ENCODE measurements at regions not wholly inside any gene's neighbourhood (a gene's known extent, or its start where the extent isn't known, plus 50 kb on each side); places are given as distances from the start of the nearest gene placed in this dataset.
"Not testable (repeated sequence)": the region's sequence is repeated elsewhere in the genome, so short reads cannot be mapped to it uniquely, and the experiment has no call there.

DNA sequence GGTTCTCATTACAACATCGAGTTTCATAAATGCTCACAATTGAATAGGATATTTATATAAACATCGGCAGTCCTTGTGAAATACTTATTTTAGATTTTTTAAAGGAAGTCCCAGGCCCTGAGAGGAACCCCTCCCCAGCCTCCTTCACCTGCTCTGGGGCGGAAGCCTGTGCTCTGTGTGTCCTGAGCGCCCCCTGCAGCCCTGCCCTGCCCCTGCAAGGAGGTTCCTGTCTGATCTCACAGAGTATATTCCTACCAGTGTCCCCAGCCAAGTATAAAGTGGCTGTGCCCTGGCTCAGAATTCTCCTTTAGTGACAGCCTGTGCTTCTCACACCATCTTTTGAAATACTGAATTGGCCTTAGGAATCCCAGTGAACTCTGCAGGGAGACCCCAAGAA lies 659.5 kb downstream of the TMEM121 start:
- intact Hi-C loops (cut with micrococcal nuclease), result no loop called here
- Mint-ChIP-seq H3K4me3 (no peak overlapping the region), H3K9me3 (no peaks in the 10 kb centered on the region), H3K4me1 (ENCODE audit: low read depth) (peaks cover 19% of the 10 kb centered on the region), H3K27me3 (peaks cover 2% of the 10 kb centered on the region), H3K36me3 (ENCODE audit: low read depth) (no peaks in the 10 kb centered on the region), H3K27ac (no peak overlapping the region)
- CTCF ChIA-PET, result interaction anchor here (0.7 to 1.5 kb wide), 4 partner anchors 15 to 48 kb away, joined by 3 read pairs; no protein-coding TSS in a partner anchor
- TF ChIP-seq, protein P1, sequence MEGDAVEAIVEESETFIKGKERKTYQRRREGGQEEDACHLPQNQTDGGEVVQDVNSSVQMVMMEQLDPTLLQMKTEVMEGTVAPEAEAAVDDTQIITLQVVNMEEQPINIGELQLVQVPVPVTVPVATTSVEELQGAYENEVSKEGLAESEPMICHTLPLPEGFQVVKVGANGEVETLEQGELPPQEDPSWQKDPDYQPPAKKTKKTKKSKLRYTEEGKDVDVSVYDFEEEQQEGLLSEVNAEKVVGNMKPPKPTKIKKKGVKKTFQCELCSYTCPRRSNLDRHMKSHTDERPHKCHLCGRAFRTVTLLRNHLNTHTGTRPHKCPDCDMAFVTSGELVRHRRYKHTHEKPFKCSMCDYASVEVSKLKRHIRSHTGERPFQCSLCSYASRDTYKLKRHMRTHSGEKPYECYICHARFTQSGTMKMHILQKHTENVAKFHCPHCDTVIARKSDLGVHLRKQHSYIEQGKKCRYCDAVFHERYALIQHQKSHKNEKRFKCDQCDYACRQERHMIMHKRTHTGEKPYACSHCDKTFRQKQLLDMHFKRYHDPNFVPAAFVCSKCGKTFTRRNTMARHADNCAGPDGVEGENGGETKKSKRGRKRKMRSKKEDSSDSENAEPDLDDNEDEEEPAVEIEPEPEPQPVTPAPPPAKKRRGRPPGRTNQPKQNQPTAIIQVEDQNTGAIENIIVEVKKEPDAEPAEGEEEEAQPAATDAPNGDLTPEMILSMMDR (IDR thresholded peaks at IDR 0.05), result peak; percentile 56
- ATAC-seq (peak; percentile 85), DNase-seq (peak; percentile 76)
- POLR2A ChIA-PET, result no interaction called here

DNA sequence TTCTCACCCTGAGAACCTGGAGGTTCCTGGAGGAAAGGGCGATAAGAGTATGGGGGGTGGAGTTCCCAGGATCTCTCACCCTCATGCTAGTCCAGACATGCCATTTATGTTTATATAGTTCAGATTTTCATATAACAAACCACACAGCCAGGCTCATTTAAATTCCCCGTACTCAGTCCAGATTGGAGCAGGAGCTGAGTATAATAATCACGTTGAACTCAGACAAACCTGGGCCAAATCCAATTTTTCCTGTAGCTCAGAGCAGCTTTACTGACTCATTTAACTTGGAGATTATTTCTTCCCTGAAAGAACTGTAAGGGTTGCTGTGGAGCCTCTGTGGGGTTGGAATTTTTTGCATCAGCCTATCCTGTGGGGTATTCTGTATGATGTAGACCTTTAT lies 660.8 kb downstream of the TMEM121 start:
- Mint-ChIP-seq H3K27ac (no peak overlapping the region), H3K27me3 (peaks cover 2% of the 10 kb centered on the region), H3K9me3 (no peaks in the 10 kb centered on the region), H3K4me3 (no peak overlapping the region), H3K4me1 (ENCODE audit: low read depth) (peaks cover 19% of the 10 kb centered on the region), H3K36me3 (ENCODE audit: low read depth) (no peaks in the 10 kb centered on the region)
- ChIA-PET CTCF (interaction anchor here (1.4 kb wide), 1 partner anchor 282 kb away, joined by 4 read pairs; no protein-coding TSS in a partner anchor), POLR2A (no interaction called here)
- ATAC-seq (no peak), DNase-seq (no peak)
- TF ChIP-seq, protein P1 (IDR thresholded peaks at IDR 0.05), result no peak
- intact Hi-C loops (cut with micrococcal nuclease), result no loop called here

DNA sequence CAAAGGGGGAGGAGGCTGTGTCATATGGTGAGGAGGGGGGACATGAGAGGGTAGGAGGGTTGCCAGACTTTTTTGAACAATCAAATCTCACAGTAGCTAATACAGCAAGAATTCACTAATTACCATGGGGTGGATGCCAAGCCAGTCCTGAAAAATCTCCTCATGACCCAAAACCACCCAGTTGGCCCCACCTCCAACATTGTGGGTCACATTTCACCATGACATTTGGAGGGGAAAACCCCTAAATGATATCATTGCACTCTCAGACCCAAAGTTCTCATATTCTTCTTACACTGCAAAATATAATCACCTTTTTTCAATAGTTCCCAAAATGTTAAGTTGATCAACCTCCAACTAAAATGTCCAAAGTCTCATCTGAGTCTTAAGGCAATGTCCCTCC lies 666.3 kb downstream of the TMEM121 start:
- intact Hi-C loops (cut with micrococcal nuclease); POLR2A ChIA-PET; CTCF ChIA-PET; H3K36me3 Mint-ChIP-seq (ENCODE audit: low read depth); H3K27me3 Mint-ChIP-seq; H3K9me3 Mint-ChIP-seq; H3K27ac Mint-ChIP-seq; H3K4me3 Mint-ChIP-seq: not testable (repeated sequence)
- ATAC-seq (peak; percentile 78), DNase-seq (peak; percentile 65)
- peaks cover 13% of the 10 kb centered on the region for H3K4me1 Mint-ChIP-seq (ENCODE audit: low read depth)

DNA sequence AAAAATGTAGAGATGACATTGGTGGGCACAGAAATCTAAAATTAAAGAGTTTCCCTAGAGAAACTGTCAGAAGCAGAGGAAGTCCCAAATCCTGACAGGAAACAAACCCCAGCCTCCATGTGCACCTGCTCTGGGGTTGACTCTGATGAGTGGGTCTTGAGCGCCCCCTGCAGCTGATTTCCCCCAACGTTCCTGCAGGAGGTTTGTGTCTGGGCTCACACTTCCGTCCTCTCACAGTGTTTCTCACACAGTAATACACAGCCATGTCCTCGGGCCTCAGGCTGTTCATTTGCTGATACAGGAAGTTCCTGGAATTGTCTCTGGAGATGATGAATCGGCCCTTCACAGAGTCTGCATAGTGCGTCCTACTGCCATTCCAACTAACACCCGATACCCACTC lies 670.1 kb downstream of the TMEM121 start:
- POLR2A ChIA-PET; CTCF ChIA-PET; H3K27ac Mint-ChIP-seq; H3K4me3 Mint-ChIP-seq; ATAC-seq; intact Hi-C loops (cut with micrococcal nuclease); H3K36me3 Mint-ChIP-seq (ENCODE audit: low read depth); H3K9me3 Mint-ChIP-seq: not testable (repeated sequence)
- TF ChIP-seq, protein P1 (IDR thresholded peaks at IDR 0.05), result peak; percentile 35
- peaks cover 21% of the 10 kb centered on the region for H3K27me3 Mint-ChIP-seq
- H3K4me1 Mint-ChIP-seq (ENCODE audit: low read depth), result peaks cover 21% of the 10 kb centered on the region
- peak; percentile 86 for DNase-seq

DNA sequence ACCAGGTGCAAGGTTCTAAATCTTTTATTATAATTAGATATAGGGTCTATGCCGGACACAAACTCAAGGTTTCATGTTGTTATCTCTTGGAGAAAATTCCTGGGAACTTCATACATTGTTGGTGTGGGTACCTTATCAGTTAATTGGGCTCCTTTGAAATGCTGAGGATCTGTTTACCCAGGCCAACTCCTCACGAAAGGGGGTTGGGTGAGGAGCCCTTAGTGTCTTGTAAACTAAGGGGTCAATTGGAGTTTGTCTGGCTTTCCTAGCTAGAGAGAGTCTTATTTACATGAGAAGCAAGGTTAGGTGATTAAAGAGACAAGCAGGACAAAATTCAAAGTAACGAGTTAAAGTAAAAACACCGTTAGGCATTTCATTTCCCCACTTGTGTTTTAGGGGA lies 670.9 kb downstream of the TMEM121 start:
- DNase-seq; intact Hi-C loops (cut with micrococcal nuclease); H3K27ac Mint-ChIP-seq; H3K36me3 Mint-ChIP-seq (ENCODE audit: low read depth); ATAC-seq; H3K4me3 Mint-ChIP-seq; H3K9me3 Mint-ChIP-seq: not testable (repeated sequence)
- POLR2A ChIA-PET, result interaction anchor here (0.7 kb wide), 1 partner anchor 130 kb away, joined by 3 read pairs; no protein-coding TSS in a partner anchor
- CTCF ChIA-PET, result interaction anchor here (0.8 to 1.0 kb wide), 2 partner anchors 50 to 82 kb away, joined by 3 read pairs; no protein-coding TSS in a partner anchor
- peaks cover 21% of the 10 kb centered on the region for H3K27me3 Mint-ChIP-seq
- peaks cover 21% of the 10 kb centered on the region for H3K4me1 Mint-ChIP-seq (ENCODE audit: low read depth)

GRCh38 chr14:106199097-106199496 lies 672.7 kb downstream of the TMEM121 start:
- ATAC-seq, result no peak
- TF ChIP-seq, protein P1 (IDR thresholded peaks at IDR 0.05), result no peak
- intact Hi-C loops (cut with micrococcal nuclease), result no loop called here
- no peaks in the 10 kb centered on the region for H3K36me3 Mint-ChIP-seq (ENCODE audit: low read depth)
- H3K4me3 Mint-ChIP-seq, result no peak overlapping the region
- H3K27me3 Mint-ChIP-seq, result peaks cover 24% of the 10 kb centered on the region
- DNase-seq, result no peak
- ChIA-PET POLR2A (no interaction called here), CTCF (interaction anchor here (0.7 to 4.0 kb wide), 4 partner anchors 10 to 79 kb away, joined by 3 to 20 read pairs (median 7); no protein-coding TSS in a partner anchor)
- H3K27ac Mint-ChIP-seq, result no peak overlapping the region
- no peaks in the 10 kb centered on the region for H3K9me3 Mint-ChIP-seq
- H3K4me1 Mint-ChIP-seq (ENCODE audit: low read depth), result peaks cover 12% of the 10 kb centered on the region
